Tibial artery (tissue), 4 donors: ENCODE measurements at regions not wholly inside any gene's neighbourhood (a gene's known extent, or its start where the extent isn't known, plus 50 kb on each side); places are given as distances from the start of the nearest gene placed in this dataset.

Experiments used
- DNase-seq, 2 donors: peaks; one replicate each; pipeline ENCODE4 v3.0.0-alpha.2; 2019
- H3K27ac ChIP-seq, 2 donors: fragments of 200-600 bp; sonication (generic) in 1 of 2; 1 replicate in 1 of 2; 2 replicates in 1 of 2; pipeline ENCODE4 v1.5.1; 2018 to 2019; ENCODE audit warnings: mild to moderate bottlenecking in 1 of 2
- H3K27me3 ChIP-seq, 2 donors: fragments of 200-600 bp; sonication (generic) in 1 of 2; one replicate each; pipeline versions ENCODE4 v1.5.1 to v1.6.0; 2016 to 2019
- H3K36me3 ChIP-seq, 3 donors: fragments of 200-600 bp; sonication (generic) in 2 of 3; one replicate each; pipeline ENCODE4 v1.5.1; 2016 to 2019; ENCODE audit warnings: mild to moderate bottlenecking in 2 of 3
- H3K4me1 ChIP-seq, 4 donors: fragments of 200-600 bp; sonication (generic) in 2 of 4; 1 replicate in 3 of 4; 2 replicates in 1 of 4; pipeline ENCODE4 v1.5.1; 2016 to 2019
- H3K4me3 ChIP-seq, 2 donors: fragments of 200-600 bp; sonication (generic) in 1 of 2; 1 replicate in 1 of 2; 2 replicates in 1 of 2; pipeline ENCODE4 v1.5.1; 2018 to 2019; ENCODE audit warnings: mild to moderate bottlenecking in 2 of 2
- H3K9me3 ChIP-seq, 3 donors: fragments of 200-600 bp; sonication (generic) in 1 of 3; one replicate each; pipeline ENCODE4 v1.5.1; 2016 to 2019
- intact Hi-C: fragments of 100-400 bp; cut with DNase I; formaldehyde crosslinking; loops from one replicate; pipeline ENCODE4 v1.15.0; 2023; ENCODE audit warnings: low total_unique reads
- TF ChIP-seq, protein P1 (sequence below), 2 experiments: fragments of 200-600 bp in 1 of 2; fragments of 450-650 bp in 1 of 2; IDR thresholded peaks; one replicate each; pipeline ENCODE4 v1.5.1; 2017 to 2019; ENCODE audit warnings: antibody characterized with exemption in 2 of 2, mild to moderate bottlenecking in 1 of 2, moderate library complexity in 1 of 2

DNA sequence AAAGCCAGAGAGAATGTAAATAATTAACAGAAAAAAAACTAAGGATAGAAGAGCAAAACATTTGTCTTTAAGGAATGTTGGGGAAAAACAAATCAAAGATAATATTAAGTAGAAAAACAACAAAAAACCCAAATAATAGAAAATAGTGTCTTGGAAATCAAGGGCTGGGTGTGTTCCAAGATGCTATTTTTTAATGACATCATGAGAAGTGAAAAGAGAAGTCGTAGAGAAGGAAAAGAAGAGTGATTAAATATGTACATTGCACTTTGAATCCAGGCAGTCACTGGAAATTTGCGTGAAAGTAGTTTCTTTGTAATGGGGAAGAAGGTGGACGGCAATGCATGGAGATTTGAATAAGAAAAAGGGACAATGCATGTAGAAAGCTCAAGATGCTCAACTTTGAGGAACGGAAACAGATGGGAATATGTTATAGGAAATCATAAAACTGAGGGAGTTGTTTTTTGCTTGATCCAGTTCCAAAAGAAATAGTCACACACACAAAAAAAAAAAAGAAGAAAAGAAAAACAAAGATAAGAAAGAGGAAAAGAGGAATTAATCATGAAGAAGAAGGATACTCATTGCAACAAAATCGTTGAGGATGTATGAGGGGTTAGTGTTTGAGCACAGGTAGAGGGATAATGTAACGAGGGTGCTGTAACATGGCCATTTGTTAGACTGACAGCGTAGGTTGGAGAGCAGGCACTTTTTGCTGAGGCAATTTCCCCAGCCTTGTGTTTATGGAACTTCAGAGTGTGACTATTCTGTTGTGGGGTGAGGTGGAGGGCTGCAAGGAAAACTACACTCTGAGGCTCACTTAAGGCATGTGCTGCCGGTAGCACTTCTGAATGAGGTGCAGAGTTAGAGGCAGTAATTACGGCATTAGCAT is 184.1 kb downstream of the CALCRL start:
- no peak for DNase-seq
- intact Hi-C loops = no loop called here
- Histone ChIP-seq H3K4me3 (no peak overlapping the region), H3K27ac (no peak overlapping the region), H3K36me3 (no peaks in the 10 kb centered on the region), H3K4me1 (no peaks in the 10 kb centered on the region), H3K9me3 (no peaks in the 10 kb centered on the region), H3K27me3 (no peaks in the 10 kb centered on the region)
- TF ChIP-seq, protein P1, sequence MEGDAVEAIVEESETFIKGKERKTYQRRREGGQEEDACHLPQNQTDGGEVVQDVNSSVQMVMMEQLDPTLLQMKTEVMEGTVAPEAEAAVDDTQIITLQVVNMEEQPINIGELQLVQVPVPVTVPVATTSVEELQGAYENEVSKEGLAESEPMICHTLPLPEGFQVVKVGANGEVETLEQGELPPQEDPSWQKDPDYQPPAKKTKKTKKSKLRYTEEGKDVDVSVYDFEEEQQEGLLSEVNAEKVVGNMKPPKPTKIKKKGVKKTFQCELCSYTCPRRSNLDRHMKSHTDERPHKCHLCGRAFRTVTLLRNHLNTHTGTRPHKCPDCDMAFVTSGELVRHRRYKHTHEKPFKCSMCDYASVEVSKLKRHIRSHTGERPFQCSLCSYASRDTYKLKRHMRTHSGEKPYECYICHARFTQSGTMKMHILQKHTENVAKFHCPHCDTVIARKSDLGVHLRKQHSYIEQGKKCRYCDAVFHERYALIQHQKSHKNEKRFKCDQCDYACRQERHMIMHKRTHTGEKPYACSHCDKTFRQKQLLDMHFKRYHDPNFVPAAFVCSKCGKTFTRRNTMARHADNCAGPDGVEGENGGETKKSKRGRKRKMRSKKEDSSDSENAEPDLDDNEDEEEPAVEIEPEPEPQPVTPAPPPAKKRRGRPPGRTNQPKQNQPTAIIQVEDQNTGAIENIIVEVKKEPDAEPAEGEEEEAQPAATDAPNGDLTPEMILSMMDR (IDR thresholded peaks at IDR 0.05) = no peak

DNA sequence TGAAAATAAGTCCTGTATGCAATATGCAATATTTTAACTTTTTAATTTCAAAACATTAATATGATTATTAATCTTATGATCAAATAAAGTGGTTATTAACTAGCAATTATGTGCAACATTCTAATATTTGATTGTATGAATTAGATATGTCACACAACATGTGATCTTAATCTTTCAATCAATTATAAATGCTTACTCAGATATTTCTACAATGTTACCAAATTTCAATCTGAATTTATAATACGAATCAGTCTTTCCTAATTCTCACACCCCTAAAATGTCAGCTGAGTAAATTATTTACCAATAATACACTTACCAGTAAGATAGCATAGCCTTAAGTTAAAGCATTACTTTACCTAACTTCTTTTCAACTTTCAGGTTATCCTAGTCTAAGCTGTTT is 186.3 kb downstream of the CALCRL start:
- Histone ChIP-seq H3K4me1 (no peaks in the 10 kb centered on the region), H3K9me3 (no peaks in the 10 kb centered on the region), H3K36me3 (no peaks in the 10 kb centered on the region), H3K4me3 (no peak overlapping the region), H3K27me3 (no peaks in the 10 kb centered on the region), H3K27ac (no peak overlapping the region)
- intact Hi-C loops = no loop called here
- no peak for DNase-seq
- TF ChIP-seq, protein P1 (IDR thresholded peaks at IDR 0.05) = no peak

DNA sequence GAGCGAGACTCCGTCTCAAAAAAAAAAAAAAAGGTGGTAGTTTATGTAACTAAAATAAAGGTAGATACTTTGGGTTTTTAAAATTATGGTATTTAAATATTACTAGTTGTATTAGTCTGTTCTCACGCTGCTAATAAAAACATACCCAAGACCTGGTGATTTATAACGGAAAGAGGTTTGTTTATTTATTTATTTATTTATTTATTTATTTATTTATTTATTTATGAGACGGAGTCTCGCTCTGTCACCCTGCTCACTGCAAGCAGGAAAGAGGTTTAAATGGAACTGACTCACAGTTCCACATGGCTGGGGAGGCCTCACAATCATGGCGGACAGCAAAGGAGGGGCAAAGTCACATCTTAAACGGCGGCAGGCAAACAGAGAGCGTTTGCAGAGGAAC is 196.0 kb downstream of the CALCRL start:
- Histone ChIP-seq H3K27ac (no peak overlapping the region), H3K27me3 (no peaks in the 10 kb centered on the region), H3K4me1 (no peaks in the 10 kb centered on the region), H3K9me3 (no peaks in the 10 kb centered on the region), H3K4me3 (no peak overlapping the region), H3K36me3 (no peaks in the 10 kb centered on the region)
- no peak for DNase-seq
- TF ChIP-seq, protein P1 (IDR thresholded peaks at IDR 0.05) = no peak
- intact Hi-C loops = no loop called here

DNA sequence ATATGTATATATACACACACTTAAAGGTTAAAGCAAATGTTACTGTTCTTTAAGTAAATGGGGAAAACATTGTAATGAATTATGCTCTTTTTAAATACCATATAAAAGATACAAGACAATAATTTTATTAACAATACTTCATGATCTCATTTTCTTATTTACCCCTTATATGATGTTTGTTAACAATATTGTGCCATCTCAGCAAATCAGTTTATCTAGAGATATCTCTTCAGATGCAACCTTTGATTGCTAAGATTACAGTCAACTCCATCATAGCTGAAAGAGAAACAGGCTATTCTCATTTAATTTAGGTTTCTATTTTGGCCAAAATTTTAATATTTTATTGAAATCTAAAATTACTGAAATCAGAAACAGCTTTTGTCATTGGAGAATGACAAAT is 197.9 kb downstream of the CALCRL start:
- Histone ChIP-seq H3K4me3 (no peak overlapping the region), H3K27me3 (no peaks in the 10 kb centered on the region), H3K36me3 (no peaks in the 10 kb centered on the region), H3K9me3 (no peaks in the 10 kb centered on the region), H3K4me1 (no peaks in the 10 kb centered on the region), H3K27ac (no peak overlapping the region)
- intact Hi-C loops = no loop called here
- TF ChIP-seq, protein P1 (IDR thresholded peaks at IDR 0.05) = no peak
- no peak for DNase-seq

GRCh38 chr2:187233811-187234210 is 214.2 kb downstream of the CALCRL start:
- Histone ChIP-seq H3K4me3 (no peak overlapping the region), H3K27ac (no peak overlapping the region), H3K4me1 (no peaks in the 10 kb centered on the region), H3K9me3 (no peaks in the 10 kb centered on the region), H3K27me3 (no peaks in the 10 kb centered on the region), H3K36me3 (no peaks in the 10 kb centered on the region)
- TF ChIP-seq, protein P1 (IDR thresholded peaks at IDR 0.05) = no peak
- DNase-seq = no peak
- intact Hi-C loops = no loop called here
